Activated gamma-delta T cell (primary cell): ENCODE measurements at regions not wholly inside any gene's neighbourhood (a gene's known extent, or its start where the extent isn't known, plus 50 kb on each side); places are given as distances from the start of the nearest gene placed in this dataset.

ENCODE experiments used
- DNase-seq: peaks from one replicate; lab custom pipeline; 2025; lab: John Stamatoyannopoulos, UW

GRCh38 chr2:6474161-6475140 lies 391.3 kb downstream of the CMPK2 start:
- DNase-seq = no peak

GRCh38 chr2:6475155-6475940 lies 390.4 kb downstream of the CMPK2 start:
- no peak for DNase-seq

GRCh38 chr2:6480514-6480913 lies 385.2 kb downstream of the CMPK2 start:
- no peak for DNase-seq

- DNase-seq = no peak
These were observed 383.5 kb downstream of the CMPK2 start for GRCh38 chr2:6482256-6482655.

- no peak for DNase-seq
These were observed 377.9 kb downstream of the CMPK2 start for GRCh38 chr2:6487765-6488164.

- DNase-seq = no peak
These were observed 373.1 kb downstream of the CMPK2 start for GRCh38 chr2:6492573-6492972.

- no peak for DNase-seq
These were observed 372.4 kb downstream of the CMPK2 start for GRCh38 chr2:6493266-6493665.

- DNase-seq = no peak
These were observed 372.0 kb downstream of the CMPK2 start for GRCh38 chr2:6493669-6494068.

GRCh38 chr2:6495466-6495865 lies 370.2 kb downstream of the CMPK2 start:
- DNase-seq = no peak

- DNase-seq = no peak
These were observed 369.3 kb downstream of the CMPK2 start for GRCh38 chr2:6496376-6496775.

GRCh38 chr2:6497048-6497447 lies 368.7 kb downstream of the CMPK2 start:
- no peak for DNase-seq

GRCh38 chr2:6498841-6499240 lies 366.9 kb downstream of the CMPK2 start:
- DNase-seq = no peak

- DNase-seq = no peak
These were observed 366.0 kb downstream of the CMPK2 start for GRCh38 chr2:6499691-6500090.

- DNase-seq = no peak
These were observed 359.3 kb downstream of the CMPK2 start for GRCh38 chr2:6506361-6506794.

GRCh38 chr2:6506859-6507258 lies 358.8 kb downstream of the CMPK2 start:
- no peak for DNase-seq

GRCh38 chr2:6510532-6510931 lies 355.2 kb downstream of the CMPK2 start:
- no peak for DNase-seq

GRCh38 chr2:6512589-6512988 lies 353.1 kb downstream of the CMPK2 start:
- DNase-seq = no peak

- DNase-seq = no peak
These were observed 349.0 kb downstream of the CMPK2 start for GRCh38 chr2:6516674-6517073.

- no peak for DNase-seq
These were observed 347.3 kb downstream of the CMPK2 start for GRCh38 chr2:6518361-6518760.

- no peak for DNase-seq
These were observed 342.2 kb downstream of the CMPK2 start for GRCh38 chr2:6523476-6523875.

GRCh38 chr2:6524691-6525474 lies 340.8 kb downstream of the CMPK2 start:
- no peak for DNase-seq

- no peak for DNase-seq
These were observed 340.2 kb downstream of the CMPK2 start for GRCh38 chr2:6525475-6525964.
